GM18498 (cell line): ENCODE measurements at regions not wholly inside any gene's neighbourhood (a gene's known extent, or its start where the extent isn't known, plus 50 kb on each side); places are given as distances from the start of the nearest gene placed in this dataset.
A peak's percentile ranks its signal among the peaks of the same experiment; 100 is the strongest.
"Not testable (repeated sequence)": the region's sequence is repeated elsewhere in the genome, so short reads cannot be mapped to it uniquely, and the experiment has no call there.

ENCODE experiments used
- ATAC-seq: cut with Tn5 transposase; IDR thresholded peaks from one replicate; pipeline ENCODE4 v1.9.1; 2021; ENCODE audit warnings: mild to moderate bottlenecking, moderate library complexity; ENCODE audit not compliant: unreplicated experiment

- ATAC-seq, result not testable (repeated sequence)
Measured at GRCh38 chr15:44848859-44849258, 107.6 kb upstream of the TERB2 start.

GRCh38 chr15:44849701-44850403 lies 106.6 kb upstream of the TERB2 start:
- not testable (repeated sequence) for ATAC-seq

- peak; percentile 83 for ATAC-seq
Measured at GRCh38 chr15:44853304-44853950, 103.1 kb upstream of the TERB2 start.

GRCh38 chr15:44854696-44855095 lies 101.8 kb upstream of the TERB2 start:
- ATAC-seq, result not testable (repeated sequence)

- ATAC-seq, result not testable (repeated sequence)
Measured at GRCh38 chr15:44856284-44856683, 100.2 kb upstream of the TERB2 start.

- ATAC-seq, result not testable (repeated sequence)
Measured at GRCh38 chr15:44857164-44857710, 99.2 kb upstream of the TERB2 start.

- not testable (repeated sequence) for ATAC-seq
Measured at GRCh38 chr15:44859088-44859487, 97.4 kb upstream of the TERB2 start.

GRCh38 chr15:44860168-44860567 lies 96.3 kb upstream of the TERB2 start:
- ATAC-seq, result not testable (repeated sequence)

- no peak for ATAC-seq
Measured at GRCh38 chr15:44861439-44861910, 95.0 kb upstream of the TERB2 start.

GRCh38 chr15:44861917-44862316 lies 94.6 kb upstream of the TERB2 start:
- no peak for ATAC-seq

GRCh38 chr15:44862866-44863265 lies 93.6 kb upstream of the TERB2 start:
- ATAC-seq, result not testable (repeated sequence)

- ATAC-seq, result not testable (repeated sequence)
Measured at GRCh38 chr15:44868100-44868499, 88.4 kb upstream of the TERB2 start.

- not testable (repeated sequence) for ATAC-seq
Measured at GRCh38 chr15:44870125-44870524, 86.4 kb upstream of the TERB2 start.

GRCh38 chr15:44873103-44873502 lies 83.4 kb upstream of the TERB2 start:
- ATAC-seq, result no peak

GRCh38 chr15:44879066-44879465 lies 77.4 kb upstream of the TERB2 start:
- ATAC-seq, result no peak

GRCh38 chr15:44882499-44882968 lies 74.0 kb upstream of the TERB2 start:
- peak; percentile 78 for ATAC-seq

- no peak for ATAC-seq
Measured at GRCh38 chr15:44883199-44883877, 73.1 kb upstream of the TERB2 start.

GRCh38 chr15:44898890-44899651 lies 57.4 kb upstream of the TERB2 start:
- not testable (repeated sequence) for ATAC-seq

- ATAC-seq, result not testable (repeated sequence)
Measured at GRCh38 chr15:44899775-44900174, 56.7 kb upstream of the TERB2 start.

- not testable (repeated sequence) for ATAC-seq
Measured at GRCh38 chr15:44900796-44901195, 55.7 kb upstream of the TERB2 start.
